Stimulated activated naive CD8-positive, alpha-beta T cell treated with anti-CD3 and anti-CD28 coated beads, Interleukin-15, amount 100 ng/mL, for 72 hours (primary cell): ENCODE measurements at regions not wholly inside any gene's neighbourhood (a gene's known extent, or its start where the extent isn't known, plus 50 kb on each side); places are given as distances from the start of the nearest gene placed in this dataset.
"Not testable (repeated sequence)": the region's sequence is repeated elsewhere in the genome, so short reads cannot be mapped to it uniquely, and the experiment has no call there.

Experiments used
- ATAC-seq: fragments of 150-1000 bp; cut with Tn5 transposase; 2 replicates; pipeline ENCODE4 v1.10.0; 2021; ENCODE audit warnings: mild to moderate bottlenecking, moderate library complexity
- DNase-seq, 2 donors: peaks; one replicate each; pipeline ENCODE4 v3.0.0; 2021 to 2022
- H3K27ac Mint-ChIP-seq, 2 donors: one replicate each; pipeline ENCODE4 v1.8.0; 2022; ENCODE audit warnings: mild to moderate bottlenecking in 2 of 2, mixed read lengths in 2 of 2, moderate library complexity in 2 of 2
- H3K27me3 Mint-ChIP-seq: one replicate; pipeline ENCODE4 v1.8.0; 2022; ENCODE audit warnings: mixed read lengths
- H3K4me1 Mint-ChIP-seq: one replicate; pipeline ENCODE4 v1.8.0; 2022; ENCODE audit warnings: mild to moderate bottlenecking, mixed read lengths
- H3K4me3 Mint-ChIP-seq, 2 donors: one replicate each; pipeline ENCODE4 v1.8.0; 2022; ENCODE audit warnings: mild to moderate bottlenecking in 2 of 2, mixed read lengths in 2 of 2, moderate library complexity in 1 of 2
- H3K9me3 Mint-ChIP-seq, 2 donors: one replicate each; pipeline ENCODE4 v1.8.0; 2022; ENCODE audit warnings: mixed read lengths in 2 of 2

DNA sequence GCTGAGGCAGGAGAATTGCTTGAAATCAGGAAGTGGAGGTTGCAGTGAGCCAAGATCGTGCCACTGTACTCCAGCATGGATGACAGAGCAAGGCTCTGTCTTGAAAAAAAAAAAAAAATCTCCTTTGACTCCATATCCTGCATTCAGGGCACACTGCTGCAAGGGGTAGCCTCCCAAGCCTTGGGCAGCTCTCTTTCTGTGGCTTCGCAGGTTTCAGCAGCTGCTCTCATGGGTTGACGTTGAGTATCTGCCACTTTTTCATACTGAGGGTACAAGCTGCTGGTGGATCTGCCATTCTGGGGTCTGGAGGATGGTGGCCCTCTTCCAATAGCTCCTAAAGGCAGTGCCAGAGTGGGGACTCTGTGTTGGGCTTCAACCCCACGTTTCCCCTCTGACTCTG, 2198.1 kb upstream of the WWC1 start:
- peaks cover 0 to 7% of the 10 kb centered on the region in 2 donors for H3K9me3 Mint-ChIP-seq
- DNase-seq (no peak), ATAC-seq (no peak)
- no peaks in the 10 kb centered on the region for H3K4me1 Mint-ChIP-seq
- no peak overlapping the region for H3K27ac Mint-ChIP-seq
- H3K4me3 Mint-ChIP-seq: no peak overlapping the region
- no peaks in the 10 kb centered on the region for H3K27me3 Mint-ChIP-seq

DNA sequence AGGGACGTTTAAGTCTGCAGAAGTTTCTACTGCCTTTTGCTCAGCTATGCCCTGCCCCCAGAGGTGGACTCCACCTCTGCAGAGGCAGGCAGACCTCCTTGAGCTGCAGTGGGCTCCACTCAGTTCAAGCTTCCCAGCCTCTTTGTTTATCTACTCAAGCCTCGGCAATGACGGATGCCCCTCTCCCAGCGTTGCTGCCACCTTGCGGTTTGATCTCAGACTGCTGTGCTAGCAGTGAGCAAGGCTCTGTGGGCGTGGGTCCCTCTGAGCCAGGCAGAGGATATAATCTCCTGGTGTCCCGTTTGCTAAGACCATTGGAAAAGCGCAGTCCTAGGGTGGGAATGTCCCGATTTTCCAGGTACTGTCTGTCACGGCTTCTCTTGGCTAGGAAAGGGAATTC, 2188.5 kb upstream of the WWC1 start:
- no peak overlapping the region for H3K4me3 Mint-ChIP-seq
- H3K4me1 Mint-ChIP-seq: no peaks in the 10 kb centered on the region
- DNase-seq (no peak), ATAC-seq (no peak)
- no peaks in the 10 kb centered on the region for H3K27me3 Mint-ChIP-seq
- H3K9me3 Mint-ChIP-seq: peaks cover 3 to 23% of the 10 kb centered on the region in 2 donors
- no peak overlapping the region for H3K27ac Mint-ChIP-seq

DNA sequence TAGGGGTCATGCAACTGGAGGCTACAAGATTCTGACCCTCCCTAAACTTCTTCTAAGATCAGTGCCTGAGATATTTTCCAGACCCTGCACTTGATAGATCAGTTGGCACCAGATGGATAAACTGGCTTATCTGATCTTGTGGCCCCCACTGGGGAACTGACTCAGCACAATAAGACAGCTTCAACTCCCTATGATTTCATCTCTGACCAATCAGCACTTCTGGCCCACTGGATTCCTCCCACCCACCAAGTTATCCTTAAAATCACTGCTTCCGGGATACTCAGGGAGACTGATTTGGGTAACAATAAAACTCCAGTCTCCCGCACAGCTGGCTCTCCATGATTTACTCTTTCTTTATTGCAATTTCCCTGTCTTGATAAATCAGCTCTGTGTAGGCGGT, 2180.4 kb upstream of the WWC1 start:
- no peak for DNase-seq
- Mint-ChIP-seq H3K27me3 (no peaks in the 10 kb centered on the region), H3K27ac (no peak overlapping the region), H3K4me1 (no peaks in the 10 kb centered on the region), H3K4me3 (no peak overlapping the region), H3K9me3 (peaks cover 12 to 15% of the 10 kb centered on the region in 2 donors)
- ATAC-seq: no peak

DNA sequence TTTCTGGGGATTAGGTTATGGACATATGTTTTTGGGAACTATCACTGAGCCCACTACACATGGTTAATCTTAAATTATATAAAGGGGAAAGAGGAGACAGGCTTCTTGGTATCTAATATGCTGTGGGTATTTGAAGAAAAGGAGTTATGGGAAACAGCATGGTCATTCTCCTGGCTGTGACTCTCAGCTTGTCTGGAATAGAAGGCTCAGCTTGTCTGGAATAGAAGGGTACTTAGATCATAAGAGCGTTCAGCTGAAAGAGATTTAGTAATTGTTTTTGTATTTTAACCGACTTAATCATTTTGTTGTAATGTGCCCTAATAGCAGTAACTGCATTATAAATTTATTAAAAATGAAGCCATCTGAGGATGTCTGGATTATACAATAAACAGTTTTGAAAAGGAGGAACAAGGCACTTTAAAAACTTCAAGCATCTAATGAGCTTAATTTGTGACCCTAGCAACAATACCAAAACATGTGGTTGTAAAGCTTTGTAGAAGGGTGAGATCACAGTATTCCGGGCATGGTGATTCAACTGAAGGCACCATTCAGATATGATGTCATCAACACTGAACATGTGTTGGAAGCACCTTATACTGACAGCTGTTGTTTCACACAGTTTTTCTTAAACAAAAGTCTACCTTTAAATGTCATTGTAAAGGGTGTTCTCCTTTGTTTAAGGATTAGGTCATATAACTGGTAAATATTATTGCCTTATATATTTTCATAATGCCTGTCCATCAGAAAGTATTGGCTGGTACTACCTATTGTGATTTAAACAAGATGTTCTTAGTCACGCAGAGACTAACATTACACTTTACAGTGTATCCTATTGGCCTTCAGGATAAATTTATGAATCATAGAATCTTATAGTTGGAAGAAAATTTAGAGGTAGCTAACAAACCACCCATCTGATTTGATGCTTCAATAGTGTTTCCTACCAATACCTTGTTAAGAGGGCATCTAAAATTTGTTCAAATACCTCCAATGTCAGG, 2174.1 kb upstream of the WWC1 start:
- H3K27ac Mint-ChIP-seq: no peak overlapping the region
- no peaks in the 10 kb centered on the region for H3K27me3 Mint-ChIP-seq
- no peak overlapping the region for H3K4me3 Mint-ChIP-seq
- H3K9me3 Mint-ChIP-seq: peaks cover 0 to 22% of the 10 kb centered on the region in 2 donors
- H3K4me1 Mint-ChIP-seq: no peaks in the 10 kb centered on the region
- DNase-seq (no peak), ATAC-seq (no peak)

DNA sequence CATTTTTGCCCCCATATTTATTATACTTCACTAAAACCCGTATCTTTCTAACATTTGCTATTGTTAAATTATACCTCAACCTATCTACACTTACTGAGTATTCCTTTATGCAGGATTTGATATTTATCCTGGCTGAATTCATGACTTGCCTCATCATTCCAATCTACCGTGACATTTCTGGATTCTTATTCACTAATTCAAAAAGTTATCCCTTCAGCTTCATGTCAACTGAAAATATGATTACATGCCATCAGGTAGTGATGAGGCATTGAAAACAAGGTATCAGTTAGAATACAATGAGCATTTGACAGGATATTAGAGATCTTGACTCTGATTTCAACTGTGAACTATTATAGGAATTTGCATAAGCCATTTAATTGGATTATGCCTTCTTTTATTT, 2171.9 kb upstream of the WWC1 start:
- no peak overlapping the region for H3K4me3 Mint-ChIP-seq
- no peak for DNase-seq

DNA sequence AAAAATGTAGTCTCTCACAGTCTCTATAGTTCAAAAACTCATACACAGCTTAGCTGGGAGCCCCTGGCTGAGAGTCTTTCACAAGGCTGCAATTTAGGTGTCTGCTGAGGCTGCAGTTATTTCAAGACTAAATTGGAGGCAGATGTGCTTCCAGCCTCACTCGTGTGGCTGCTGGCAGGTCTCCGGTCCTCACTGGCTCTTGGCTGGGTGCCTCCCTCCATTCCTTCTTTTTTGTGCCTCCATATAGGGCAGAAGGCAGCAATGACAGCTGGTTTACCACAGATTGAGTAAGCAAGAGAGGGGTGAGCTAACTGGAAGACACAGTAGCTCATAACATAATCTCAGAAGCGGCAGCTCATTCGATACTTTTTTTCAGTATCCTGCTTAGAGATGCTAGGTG, 2167.7 kb upstream of the WWC1 start:
- H3K9me3 Mint-ChIP-seq: peaks cover 0 to 3% of the 10 kb centered on the region in 2 donors
- H3K27ac Mint-ChIP-seq: no peak overlapping the region
- DNase-seq (no peak), ATAC-seq (no peak)
- H3K4me3 Mint-ChIP-seq: no peak overlapping the region
- H3K4me1 Mint-ChIP-seq: no peaks in the 10 kb centered on the region
- no peaks in the 10 kb centered on the region for H3K27me3 Mint-ChIP-seq

More for the DNA sequence above, 2171.9 kb upstream of the WWC1 start:
- Mint-ChIP-seq H3K27ac (no peak overlapping the region), H3K9me3 (peaks cover 0 to 18% of the 10 kb centered on the region in 2 donors), H3K4me1 (no peaks in the 10 kb centered on the region), H3K27me3 (no peaks in the 10 kb centered on the region)
- no peak for ATAC-seq

DNA sequence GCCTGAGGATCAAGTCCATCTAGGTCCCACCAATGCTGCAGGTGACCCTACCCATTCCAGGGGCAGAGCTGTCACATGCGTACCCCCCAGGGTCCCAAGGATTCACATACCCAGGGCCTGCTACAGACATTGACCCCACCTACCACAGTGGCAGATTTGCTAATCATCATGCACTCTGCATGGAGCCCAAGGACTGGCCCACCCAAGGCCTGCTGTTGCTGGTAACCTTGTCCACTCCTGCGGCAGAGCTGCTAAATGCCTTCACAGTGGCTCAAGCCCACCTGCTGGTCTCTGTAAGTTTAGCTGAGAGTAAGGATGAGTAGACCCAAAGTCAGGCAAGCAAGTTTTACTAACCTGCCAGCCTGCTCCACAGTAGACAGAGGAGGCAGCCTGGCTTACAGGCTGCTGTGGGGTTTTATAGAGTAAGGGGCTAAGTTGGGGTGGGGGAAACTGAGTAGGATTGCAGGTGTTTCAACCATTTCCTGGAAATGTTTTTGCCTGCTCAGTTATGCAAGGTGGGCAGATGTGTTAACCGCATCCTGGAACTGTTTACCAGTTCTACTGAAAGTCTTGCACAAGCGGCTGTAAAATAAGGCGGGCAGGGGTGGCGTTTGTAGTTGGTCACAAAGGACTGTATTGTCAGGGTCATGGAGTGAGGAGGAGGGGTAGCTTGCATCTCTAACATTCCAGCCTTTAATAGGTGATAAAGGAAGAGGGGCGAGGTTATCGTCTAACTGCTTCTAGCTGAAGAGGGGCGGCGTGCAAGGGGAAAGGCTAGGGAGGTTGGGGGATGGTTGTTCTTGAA, 2163.5 kb upstream of the WWC1 start:
- H3K4me1 Mint-ChIP-seq: no peaks in the 10 kb centered on the region
- no peak for DNase-seq
- peak; percentile 43 for ATAC-seq
- no peak overlapping the region for H3K4me3 Mint-ChIP-seq
- no peaks in the 10 kb centered on the region for H3K9me3 Mint-ChIP-seq
- H3K27ac Mint-ChIP-seq: peak overlapping the region in 1 of 2 donors; percentile 65
- no peaks in the 10 kb centered on the region for H3K27me3 Mint-ChIP-seq

DNA sequence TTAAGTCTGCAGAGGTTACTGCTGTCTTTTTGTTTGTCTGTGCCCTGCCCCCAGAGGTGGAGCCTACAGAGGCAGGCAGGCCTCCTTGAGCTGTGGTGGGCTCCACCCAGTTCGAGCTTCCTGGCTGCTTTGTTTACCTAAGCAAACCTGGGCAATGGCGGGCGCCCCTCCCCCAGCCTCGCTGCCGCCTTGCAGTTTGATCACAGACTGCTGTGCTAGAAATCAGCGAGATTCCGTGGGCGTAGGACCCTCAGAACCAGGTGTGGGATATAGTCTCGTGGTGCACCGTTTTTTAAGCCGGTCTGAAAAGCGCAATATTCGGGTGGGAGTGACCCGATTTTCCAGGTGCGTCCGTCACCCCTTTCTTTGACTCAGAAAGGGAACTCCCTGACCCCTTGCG, 2146.3 kb upstream of the WWC1 start:
- H3K9me3 Mint-ChIP-seq: peaks cover 12 to 13% of the 10 kb centered on the region in 2 donors
- not testable (repeated sequence) for H3K4me3 Mint-ChIP-seq, H3K4me1 Mint-ChIP-seq, DNase-seq, H3K27me3 Mint-ChIP-seq, H3K27ac Mint-ChIP-seq, ATAC-seq

DNA sequence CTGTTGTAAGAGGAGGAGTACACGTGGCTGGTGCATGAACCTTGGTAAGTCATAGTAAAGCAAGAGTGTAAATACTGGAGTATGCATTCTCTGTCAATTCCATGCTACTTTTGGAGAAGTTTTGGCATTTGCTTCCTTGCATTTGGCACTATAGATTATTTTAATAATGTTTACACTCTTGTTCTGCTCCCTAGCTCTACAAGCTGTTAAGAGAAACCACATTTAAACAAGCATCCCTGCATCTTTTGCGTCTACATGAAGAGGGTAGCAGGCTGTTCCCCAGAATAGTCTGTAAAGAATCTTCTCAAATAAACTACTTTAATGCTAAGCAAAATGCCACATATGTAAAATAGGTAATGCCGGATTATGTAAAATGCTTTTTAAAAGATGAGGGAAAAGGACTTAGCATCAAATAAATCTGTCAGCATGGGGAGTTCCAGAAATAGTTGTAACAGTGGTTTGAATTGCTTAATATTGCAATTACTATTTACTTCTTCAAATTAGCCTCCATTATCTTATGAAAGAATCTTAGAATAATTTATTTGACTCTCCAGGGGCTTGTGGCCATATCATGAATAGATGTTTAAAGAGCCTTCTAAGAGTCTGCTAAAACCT, 2127.3 kb upstream of the WWC1 start:
- peaks cover 0 to 8% of the 10 kb centered on the region in 2 donors for H3K9me3 Mint-ChIP-seq
- no peak overlapping the region for H3K4me3 Mint-ChIP-seq
- no peaks in the 10 kb centered on the region for H3K4me1 Mint-ChIP-seq
- H3K27ac Mint-ChIP-seq: no peak overlapping the region
- no peak for ATAC-seq
- no peaks in the 10 kb centered on the region for H3K27me3 Mint-ChIP-seq
- DNase-seq: no peak

DNA sequence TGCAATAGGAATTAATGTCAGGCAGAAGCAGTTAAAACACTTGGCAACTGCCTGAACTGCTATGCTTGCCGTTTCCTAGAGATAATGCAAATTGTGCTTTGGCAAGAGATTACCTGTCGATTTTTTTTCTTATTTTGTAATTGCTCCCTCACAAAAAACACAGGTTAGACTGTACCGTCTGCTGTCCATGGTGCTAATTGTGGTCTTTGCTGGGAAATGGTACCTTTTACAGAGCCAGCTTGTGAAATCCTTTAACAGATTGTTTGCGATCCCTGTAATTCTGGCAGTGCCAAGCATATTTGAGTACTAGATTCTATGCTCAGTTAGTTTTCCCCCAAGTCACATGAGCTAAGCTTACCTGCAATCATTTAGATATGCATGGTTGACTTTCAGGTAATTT, 2125.8 kb upstream of the WWC1 start:
- Mint-ChIP-seq H3K9me3 (peaks cover 3 to 12% of the 10 kb centered on the region in 2 donors), H3K27me3 (no peaks in the 10 kb centered on the region), H3K4me3 (no peak overlapping the region), H3K4me1 (no peaks in the 10 kb centered on the region), H3K27ac (no peak overlapping the region)
- ATAC-seq: no peak
- DNase-seq: no peak

DNA sequence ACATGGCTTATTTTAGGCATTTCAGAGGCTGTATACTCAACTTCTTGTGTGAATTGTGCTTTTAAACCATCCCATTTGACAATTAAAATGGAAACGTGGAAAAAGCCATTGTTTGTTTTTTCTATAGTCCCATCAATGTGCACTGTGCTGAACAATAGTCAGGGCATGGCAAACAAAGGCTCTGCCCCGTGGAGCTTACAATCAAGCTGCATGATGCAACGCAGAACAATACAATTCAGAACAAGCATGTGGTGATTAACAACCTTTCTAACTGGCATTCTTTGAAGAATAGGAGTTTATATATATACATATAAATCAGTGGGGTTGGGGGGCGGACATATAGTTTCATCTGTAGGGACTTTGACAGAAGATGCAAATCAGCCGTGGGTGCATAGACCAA, 2125.4 kb upstream of the WWC1 start:
- ATAC-seq (no peak), DNase-seq (no peak)
- peaks cover 5 to 14% of the 10 kb centered on the region in 2 donors for H3K9me3 Mint-ChIP-seq
- H3K4me3 Mint-ChIP-seq: no peak overlapping the region
- no peaks in the 10 kb centered on the region for H3K4me1 Mint-ChIP-seq
- H3K27me3 Mint-ChIP-seq: no peaks in the 10 kb centered on the region
- H3K27ac Mint-ChIP-seq: no peak overlapping the region

DNA sequence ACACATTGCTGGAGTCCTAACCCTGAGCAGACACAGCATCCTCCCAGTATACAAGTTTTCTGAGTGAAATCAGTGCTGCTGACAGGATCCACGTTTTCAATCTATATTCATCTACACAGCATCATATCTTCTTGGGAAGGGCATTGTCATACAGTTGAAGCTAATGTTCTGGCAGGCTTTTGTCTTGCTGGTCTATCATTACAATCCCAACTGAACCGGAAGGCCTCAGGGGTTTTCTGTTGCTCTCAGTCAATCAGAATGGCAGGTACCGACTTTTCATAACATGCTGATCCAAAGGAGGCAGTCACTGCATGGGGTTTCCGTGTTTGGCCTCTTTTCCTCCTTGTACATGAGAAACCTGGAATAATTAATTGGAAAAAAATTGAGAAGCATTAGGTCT, 2118.8 kb upstream of the WWC1 start:
- no peak for ATAC-seq
- Mint-ChIP-seq H3K27ac (no peak overlapping the region), H3K4me1 (no peaks in the 10 kb centered on the region), H3K4me3 (no peak overlapping the region), H3K9me3 (peaks cover 5 to 14% of the 10 kb centered on the region in 2 donors), H3K27me3 (no peaks in the 10 kb centered on the region)
- no peak for DNase-seq

DNA sequence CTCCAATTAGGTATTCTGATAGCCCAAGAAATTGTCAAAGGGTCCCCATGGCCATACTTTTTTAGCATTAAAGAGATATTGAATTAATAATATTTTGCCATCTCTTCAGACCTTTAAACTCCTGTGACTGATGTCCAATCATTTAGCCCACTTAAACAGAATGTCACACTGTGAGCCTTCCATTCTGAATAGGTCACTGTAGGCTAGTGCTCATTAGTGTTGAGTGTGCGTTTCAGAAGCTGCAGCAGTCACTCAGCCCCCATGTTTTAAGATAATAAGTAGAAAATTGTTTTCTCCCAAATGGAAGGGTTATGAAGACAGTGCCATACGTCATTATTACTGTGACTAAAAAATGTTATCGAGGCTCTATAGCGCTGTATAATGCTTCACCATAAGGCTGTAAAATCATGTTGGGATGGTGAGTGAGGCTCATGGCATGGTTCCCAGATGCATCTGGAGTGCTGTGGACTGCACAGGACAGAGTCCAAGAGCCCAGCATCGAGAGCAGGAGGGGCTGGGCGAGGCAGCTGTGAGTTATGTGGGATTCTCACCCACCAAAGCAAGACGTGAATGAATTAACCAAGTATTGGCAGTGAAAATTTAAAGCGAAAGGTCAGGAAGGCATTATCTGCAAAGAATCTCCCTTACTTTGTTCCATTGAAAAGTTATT, 2112.9 kb upstream of the WWC1 start:
- Mint-ChIP-seq H3K27me3 (no peaks in the 10 kb centered on the region), H3K9me3 (peaks cover 6 to 20% of the 10 kb centered on the region in 2 donors), H3K27ac (no peak overlapping the region), H3K4me1 (no peaks in the 10 kb centered on the region), H3K4me3 (no peak overlapping the region)
- DNase-seq (no peak), ATAC-seq (no peak)

DNA sequence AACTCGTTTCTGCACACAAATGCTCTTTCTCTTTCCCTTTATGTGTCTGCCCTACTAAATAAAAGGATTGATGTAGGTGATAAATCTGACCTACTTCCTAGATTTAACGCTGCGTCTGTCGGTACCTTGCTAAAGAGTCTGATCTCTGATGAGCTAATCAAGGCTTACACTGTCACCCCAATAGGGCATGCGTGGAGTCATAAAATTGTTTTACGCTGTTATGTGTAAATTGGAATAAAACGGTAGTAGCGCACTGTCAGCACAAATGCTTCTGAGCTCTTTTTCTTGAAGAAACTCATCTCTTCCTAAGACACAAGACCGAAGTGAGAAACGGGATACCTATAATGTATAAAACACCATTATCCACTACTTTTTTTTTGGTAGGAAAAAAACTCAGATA, 2106.3 kb upstream of the WWC1 start:
- Mint-ChIP-seq H3K9me3 (peaks cover 11 to 33% of the 10 kb centered on the region in 2 donors), H3K4me1 (no peaks in the 10 kb centered on the region), H3K27me3 (no peaks in the 10 kb centered on the region), H3K4me3 (no peak overlapping the region), H3K27ac (no peak overlapping the region)
- ATAC-seq (no peak), DNase-seq (no peak)
